ENCODE measurements at regions not wholly inside any gene's neighbourhood (a gene's known extent, or its start where the extent isn't known, plus 50 kb on each side); places are given as distances from the start of the nearest gene placed in this dataset.

DNA sequence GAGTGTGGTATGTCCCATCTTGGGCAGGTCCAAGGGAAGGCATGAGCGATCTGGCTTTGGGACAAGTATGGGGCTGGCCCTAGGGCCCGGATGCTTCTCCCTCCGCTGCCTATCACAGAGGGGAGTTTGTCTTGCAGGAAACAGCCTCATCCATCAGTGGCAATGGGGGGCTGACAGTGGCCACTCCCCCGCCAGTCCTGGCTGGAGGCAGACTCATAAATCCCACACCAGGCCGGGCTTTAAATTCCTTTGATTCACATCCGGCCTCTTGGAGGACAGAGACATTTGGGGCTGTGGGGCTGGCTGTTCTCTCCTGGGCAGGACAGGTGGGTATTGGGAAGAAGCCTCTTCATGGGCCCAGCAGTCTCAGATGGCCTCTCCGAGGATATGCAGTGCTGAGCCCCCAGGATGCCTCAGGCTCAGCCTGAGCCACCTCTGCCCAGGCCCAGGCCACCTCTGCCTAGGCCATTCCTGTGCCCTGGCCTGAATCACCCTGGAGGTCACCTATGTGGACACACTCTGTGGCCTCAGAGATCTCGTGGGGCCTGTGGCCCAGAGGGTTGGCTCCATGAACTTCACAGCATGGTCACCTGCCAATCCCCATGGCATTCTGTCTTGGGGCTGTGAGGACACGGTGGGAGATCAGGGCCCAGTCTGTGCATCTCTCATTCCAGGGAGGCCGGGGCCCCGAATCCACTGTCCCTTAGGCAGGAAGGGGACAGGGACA, 84.2 kb upstream of the GOLGA6L4 start:
- no peak for TF ChIP-seq YY1 (IDR thresholded peaks at IDR 0.05; ENCODE audit: insufficient read depth, insufficient read length)
- no peak for TF ChIP-seq ZNF274 (IDR thresholded peaks at IDR 0.05; ENCODE audit: low read depth, low read length)
